ENCODE measurements at regions not wholly inside any gene's neighbourhood (a gene's known extent, or its start where the extent isn't known, plus 50 kb on each side); places are given as distances from the start of the nearest gene placed in this dataset.
"Not testable (repeated sequence)": the region's sequence is repeated elsewhere in the genome, so short reads cannot be mapped to it uniquely, and the experiment has no call there.

DNA sequence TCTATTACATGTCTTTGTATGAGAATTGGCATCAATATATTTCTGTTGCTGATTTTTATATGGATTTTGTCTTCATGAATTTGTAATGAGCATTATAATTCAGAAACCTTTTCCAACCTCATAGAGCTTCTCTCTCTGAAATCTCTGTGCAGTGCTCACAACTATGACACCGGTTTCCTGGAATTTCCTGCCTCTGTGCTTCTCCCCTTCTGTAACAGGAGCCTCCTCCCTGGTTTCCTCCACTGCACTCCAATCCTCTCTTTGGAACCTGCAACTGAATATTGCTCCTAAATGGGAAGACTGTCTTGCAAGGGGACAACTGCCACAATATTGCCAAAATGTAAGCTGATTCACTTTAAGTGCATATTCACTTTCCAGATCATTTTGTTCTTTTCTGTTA lies 1147.9 kb downstream of the UQCRFS1 start:
- H3K9me3 Mint-ChIP-seq, result peaks cover 2% of the 10 kb centered on the region
- TF ChIP-seq, protein P1, sequence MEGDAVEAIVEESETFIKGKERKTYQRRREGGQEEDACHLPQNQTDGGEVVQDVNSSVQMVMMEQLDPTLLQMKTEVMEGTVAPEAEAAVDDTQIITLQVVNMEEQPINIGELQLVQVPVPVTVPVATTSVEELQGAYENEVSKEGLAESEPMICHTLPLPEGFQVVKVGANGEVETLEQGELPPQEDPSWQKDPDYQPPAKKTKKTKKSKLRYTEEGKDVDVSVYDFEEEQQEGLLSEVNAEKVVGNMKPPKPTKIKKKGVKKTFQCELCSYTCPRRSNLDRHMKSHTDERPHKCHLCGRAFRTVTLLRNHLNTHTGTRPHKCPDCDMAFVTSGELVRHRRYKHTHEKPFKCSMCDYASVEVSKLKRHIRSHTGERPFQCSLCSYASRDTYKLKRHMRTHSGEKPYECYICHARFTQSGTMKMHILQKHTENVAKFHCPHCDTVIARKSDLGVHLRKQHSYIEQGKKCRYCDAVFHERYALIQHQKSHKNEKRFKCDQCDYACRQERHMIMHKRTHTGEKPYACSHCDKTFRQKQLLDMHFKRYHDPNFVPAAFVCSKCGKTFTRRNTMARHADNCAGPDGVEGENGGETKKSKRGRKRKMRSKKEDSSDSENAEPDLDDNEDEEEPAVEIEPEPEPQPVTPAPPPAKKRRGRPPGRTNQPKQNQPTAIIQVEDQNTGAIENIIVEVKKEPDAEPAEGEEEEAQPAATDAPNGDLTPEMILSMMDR (IDR thresholded peaks at IDR 0.05), result no peak
- intact Hi-C loops (cut with micrococcal nuclease), result no loop called here
- POLR2A ChIA-PET, result no interaction called here
- CTCF ChIA-PET, result no interaction called here
- no peak overlapping the region for H3K27ac Mint-ChIP-seq
- DNase-seq (no peak), ATAC-seq (ENCODE audit: low read depth) (no peak)
- H3K27me3 Mint-ChIP-seq, result no peaks in the 10 kb centered on the region
- H3K36me3 Mint-ChIP-seq (ENCODE audit: low read depth), result no peaks in the 10 kb centered on the region
- no peak overlapping the region for H3K4me3 Mint-ChIP-seq
- no peaks in the 10 kb centered on the region for H3K4me1 Mint-ChIP-seq

- ATAC-seq (ENCODE audit: low read depth) (no peak), DNase-seq (no peak)
- no peaks in the 10 kb centered on the region for H3K4me1 Mint-ChIP-seq
- no peak overlapping the region for H3K27ac Mint-ChIP-seq
- intact Hi-C loops (cut with micrococcal nuclease), result no loop called here
- TF ChIP-seq, protein P1 (IDR thresholded peaks at IDR 0.05), result no peak
- H3K9me3 Mint-ChIP-seq, result no peaks in the 10 kb centered on the region
- POLR2A ChIA-PET, result no interaction called here
- CTCF ChIA-PET, result no interaction called here
- H3K36me3 Mint-ChIP-seq (ENCODE audit: low read depth), result no peaks in the 10 kb centered on the region
- no peak overlapping the region for H3K4me3 Mint-ChIP-seq
- H3K27me3 Mint-ChIP-seq, result no peaks in the 10 kb centered on the region
Measured at GRCh38 chr19:28063702-28064101, 1149.2 kb downstream of the UQCRFS1 start.

GRCh38 chr19:28061111-28061510 lies 1151.8 kb downstream of the UQCRFS1 start:
- no peak for ATAC-seq (ENCODE audit: low read depth)
- DNase-seq, result no peak
- H3K9me3 Mint-ChIP-seq, result peaks cover 9% of the 10 kb centered on the region
- TF ChIP-seq, protein P1 (IDR thresholded peaks at IDR 0.05), result no peak
- no peak overlapping the region for H3K27ac Mint-ChIP-seq
- no peak overlapping the region for H3K4me3 Mint-ChIP-seq
- no peaks in the 10 kb centered on the region for H3K4me1 Mint-ChIP-seq
- no peaks in the 10 kb centered on the region for H3K27me3 Mint-ChIP-seq
- ChIA-PET POLR2A (no interaction called here), CTCF (no interaction called here)
- H3K36me3 Mint-ChIP-seq (ENCODE audit: low read depth), result no peaks in the 10 kb centered on the region
- intact Hi-C loops (cut with micrococcal nuclease), result no loop called here

DNA sequence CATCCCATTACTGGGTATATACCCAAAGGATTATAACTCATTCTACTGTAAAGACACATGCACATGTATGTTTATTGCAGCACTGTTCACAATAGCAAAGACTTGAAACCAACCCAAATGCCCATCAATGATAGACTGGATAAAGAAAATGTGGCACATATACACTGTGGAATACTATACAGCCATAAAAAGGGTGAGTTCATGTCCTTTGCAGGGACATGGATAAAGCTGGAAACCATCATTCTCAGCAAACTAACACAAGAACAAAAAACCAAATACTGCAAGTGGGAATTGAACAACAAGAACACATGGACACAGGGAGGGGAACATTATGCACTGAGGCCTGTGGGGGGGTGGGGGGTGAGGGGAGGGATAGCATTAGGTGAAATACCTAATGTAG lies 1155.9 kb downstream of the UQCRFS1 start:
- POLR2A ChIA-PET; H3K27ac Mint-ChIP-seq; H3K4me1 Mint-ChIP-seq; CTCF ChIA-PET; H3K4me3 Mint-ChIP-seq; DNase-seq; H3K27me3 Mint-ChIP-seq; intact Hi-C loops (cut with micrococcal nuclease); ATAC-seq (ENCODE audit: low read depth); H3K9me3 Mint-ChIP-seq; H3K36me3 Mint-ChIP-seq (ENCODE audit: low read depth): not testable (repeated sequence)

DNA sequence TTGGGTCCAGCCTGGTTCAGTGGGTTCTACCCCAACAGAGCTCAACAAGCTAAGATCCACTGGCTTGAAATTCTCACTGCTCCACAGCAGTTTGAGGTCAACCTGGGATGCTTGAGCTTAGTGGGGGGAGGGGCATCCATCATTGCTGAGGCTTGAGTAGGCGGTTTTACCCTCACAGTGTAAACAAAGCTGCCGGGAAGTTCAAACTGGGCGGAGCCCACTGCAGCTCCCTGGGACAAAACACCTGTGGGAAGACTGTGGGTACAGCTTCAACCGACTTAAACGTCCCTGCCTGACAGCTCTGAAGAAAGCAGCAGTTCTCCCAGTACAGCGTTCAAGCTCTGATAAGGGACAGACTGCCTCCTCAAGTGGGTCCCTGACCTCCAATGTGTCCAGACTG lies 1161.9 kb downstream of the UQCRFS1 start:
- no peaks in the 10 kb centered on the region for H3K4me1 Mint-ChIP-seq
- no peak for ATAC-seq (ENCODE audit: low read depth)
- no peaks in the 10 kb centered on the region for H3K9me3 Mint-ChIP-seq
- H3K36me3 Mint-ChIP-seq (ENCODE audit: low read depth), result no peaks in the 10 kb centered on the region
- intact Hi-C loops (cut with micrococcal nuclease), result no loop called here
- POLR2A ChIA-PET, result no interaction called here
- CTCF ChIA-PET, result no interaction called here
- DNase-seq, result no peak
- no peaks in the 10 kb centered on the region for H3K27me3 Mint-ChIP-seq
- no peak overlapping the region for H3K27ac Mint-ChIP-seq
- no peak overlapping the region for H3K4me3 Mint-ChIP-seq
- TF ChIP-seq, protein P1 (IDR thresholded peaks at IDR 0.05), result no peak

GRCh38 chr19:28049875-28050274 lies 1163.1 kb downstream of the UQCRFS1 start:
- H3K27me3 Mint-ChIP-seq, result no peaks in the 10 kb centered on the region
- intact Hi-C loops (cut with micrococcal nuclease), result no loop called here
- no peak overlapping the region for H3K27ac Mint-ChIP-seq
- H3K4me3 Mint-ChIP-seq, result no peak overlapping the region
- ChIA-PET CTCF (no interaction called here), POLR2A (no interaction called here)
- no peak for DNase-seq
- no peak for ATAC-seq (ENCODE audit: low read depth)
- TF ChIP-seq, protein P1 (IDR thresholded peaks at IDR 0.05), result no peak
- H3K36me3 Mint-ChIP-seq (ENCODE audit: low read depth), result no peaks in the 10 kb centered on the region
- H3K4me1 Mint-ChIP-seq, result no peaks in the 10 kb centered on the region
- H3K9me3 Mint-ChIP-seq, result no peaks in the 10 kb centered on the region
